ENCODE measurements at regions not wholly inside any gene's neighbourhood (a gene's known extent, or its start where the extent isn't known, plus 50 kb on each side); places are given as distances from the start of the nearest gene placed in this dataset.

- no peak for DNase-seq (ENCODE audit: low spot score)
These were observed 357.0 kb downstream of the FBXO15 start for GRCh38 chr18:73790587-73790986.

DNA sequence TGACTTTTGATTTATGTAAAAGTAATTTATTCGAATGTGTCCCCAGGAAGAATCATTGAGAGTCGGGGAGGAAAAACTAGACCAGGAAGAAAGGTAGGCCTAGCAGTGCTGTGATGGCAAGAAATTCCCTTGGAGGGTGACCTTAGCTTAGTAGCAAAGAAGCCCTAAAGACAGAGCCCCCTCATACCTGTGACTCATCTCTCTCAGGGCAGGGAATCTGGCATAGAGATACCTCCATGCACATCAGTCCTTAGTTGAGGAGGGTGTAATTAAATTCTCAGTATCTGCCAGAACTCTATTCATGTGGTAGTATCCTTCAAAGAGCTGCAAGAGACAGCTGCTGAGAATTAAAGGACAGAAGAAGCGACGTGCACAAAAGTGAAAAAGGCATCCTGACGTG is 360.3 kb downstream of the FBXO15 start:
- DNase-seq (ENCODE audit: low spot score): no peak

DNA sequence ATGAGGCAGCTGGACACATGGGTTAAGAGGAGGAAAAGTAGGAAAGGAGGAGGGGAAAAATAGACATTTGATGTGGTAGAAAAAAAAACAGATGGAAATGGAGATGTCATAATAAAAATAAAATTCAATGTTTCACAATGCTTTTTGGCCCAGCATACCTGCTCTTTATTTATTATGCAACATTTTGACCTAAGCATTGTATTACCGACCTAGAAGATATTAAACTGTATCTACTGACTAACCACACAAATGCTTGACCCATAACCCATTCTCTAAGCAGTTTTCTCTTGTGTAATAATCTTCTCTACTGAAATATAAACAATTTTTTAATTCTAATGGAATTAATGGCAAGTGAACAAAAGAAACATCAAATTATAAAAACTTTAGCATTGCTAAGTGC is 362.3 kb downstream of the FBXO15 start:
- no peak for DNase-seq (ENCODE audit: low spot score)

- DNase-seq (ENCODE audit: low spot score): no peak
These were observed 362.8 kb downstream of the FBXO15 start for GRCh38 chr18:73784853-73785252.

DNA sequence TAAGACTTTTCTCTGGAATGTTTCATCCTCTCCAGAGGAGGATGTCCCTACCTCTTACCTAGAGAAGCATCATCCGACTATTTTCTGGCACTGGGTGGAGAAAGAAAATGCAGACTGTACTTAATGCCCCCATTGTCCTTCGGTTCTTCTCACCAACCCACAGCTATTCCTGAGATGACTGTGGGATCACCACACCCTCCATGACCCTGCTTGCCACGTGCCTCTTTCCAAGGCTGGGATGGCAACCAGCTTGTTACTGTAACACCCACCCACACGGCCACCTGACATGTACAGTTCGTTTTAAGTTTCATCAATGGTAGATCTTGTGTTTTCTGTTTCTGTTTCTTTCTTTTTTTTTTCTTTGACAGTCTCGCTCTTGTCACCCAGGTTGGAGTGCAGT is 365.2 kb downstream of the FBXO15 start:
- DNase-seq (ENCODE audit: low spot score): no peak

DNA sequence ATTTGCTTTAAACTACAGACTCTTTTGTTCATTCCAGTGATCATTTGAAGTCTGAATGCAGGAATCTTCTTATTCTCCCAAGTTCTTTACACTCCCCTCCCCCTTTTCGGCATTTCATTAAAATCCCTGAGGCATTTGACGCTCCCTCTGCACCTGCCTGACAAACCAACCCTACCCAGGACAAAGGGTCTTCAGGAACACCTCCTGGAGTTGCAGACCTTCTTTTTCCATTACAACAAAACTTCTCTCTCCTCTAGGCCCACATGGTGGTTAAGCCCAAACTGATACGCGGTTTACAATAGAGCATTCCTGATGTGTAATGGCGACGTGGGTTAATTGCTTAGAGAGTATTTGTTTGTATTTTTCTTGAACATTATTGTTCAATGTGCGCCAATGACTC is 367.4 kb downstream of the FBXO15 start:
- DNase-seq (ENCODE audit: low spot score): no peak

DNA sequence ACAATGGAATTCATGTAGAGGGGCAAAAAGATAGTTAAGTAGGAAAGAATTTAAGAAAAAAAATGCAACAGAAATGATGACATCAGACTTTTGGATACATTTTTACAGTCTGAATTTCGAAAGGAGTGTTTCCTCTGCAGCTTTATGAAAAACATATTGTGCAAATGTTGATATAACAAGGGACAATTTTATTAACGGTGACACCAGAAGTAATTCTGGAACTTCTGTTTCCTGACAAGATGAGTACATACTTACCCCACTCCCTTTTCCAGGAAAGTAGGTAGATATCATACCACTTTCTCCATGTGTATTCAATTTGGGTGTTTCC is 369.6 kb downstream of the FBXO15 start:
- DNase-seq (ENCODE audit: low spot score): no peak

DNA sequence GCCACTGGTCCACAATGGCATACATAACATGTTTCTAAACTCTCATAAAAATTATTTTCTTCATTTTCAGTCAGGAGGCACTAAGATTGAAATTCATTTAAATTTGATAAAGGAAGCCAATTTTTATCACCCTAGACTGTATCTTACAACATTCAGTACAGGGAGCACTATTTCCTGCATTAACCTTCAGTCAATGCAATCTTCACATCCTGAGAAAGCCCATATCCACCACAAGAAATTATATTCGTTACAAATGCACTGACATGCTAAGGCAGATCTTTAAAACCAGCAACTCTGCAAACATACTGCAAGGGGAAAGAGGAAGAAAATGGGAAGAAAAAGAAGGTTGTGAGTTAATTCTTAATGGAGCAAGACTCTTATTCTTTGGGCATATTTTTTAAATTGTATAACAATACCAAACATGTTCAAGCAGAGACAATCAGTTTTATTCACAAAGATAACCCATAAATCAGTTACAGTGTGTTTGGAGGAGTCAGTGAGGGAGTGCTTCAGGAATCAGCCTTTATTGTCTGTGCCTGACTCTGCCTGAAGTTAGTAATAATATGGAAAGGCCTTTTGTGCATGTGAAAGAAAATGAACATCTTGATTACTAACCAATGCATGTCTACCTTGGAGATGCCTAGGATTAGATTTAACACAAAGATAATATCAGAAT is 370.1 kb downstream of the FBXO15 start:
- no peak for DNase-seq (ENCODE audit: low spot score)

DNA sequence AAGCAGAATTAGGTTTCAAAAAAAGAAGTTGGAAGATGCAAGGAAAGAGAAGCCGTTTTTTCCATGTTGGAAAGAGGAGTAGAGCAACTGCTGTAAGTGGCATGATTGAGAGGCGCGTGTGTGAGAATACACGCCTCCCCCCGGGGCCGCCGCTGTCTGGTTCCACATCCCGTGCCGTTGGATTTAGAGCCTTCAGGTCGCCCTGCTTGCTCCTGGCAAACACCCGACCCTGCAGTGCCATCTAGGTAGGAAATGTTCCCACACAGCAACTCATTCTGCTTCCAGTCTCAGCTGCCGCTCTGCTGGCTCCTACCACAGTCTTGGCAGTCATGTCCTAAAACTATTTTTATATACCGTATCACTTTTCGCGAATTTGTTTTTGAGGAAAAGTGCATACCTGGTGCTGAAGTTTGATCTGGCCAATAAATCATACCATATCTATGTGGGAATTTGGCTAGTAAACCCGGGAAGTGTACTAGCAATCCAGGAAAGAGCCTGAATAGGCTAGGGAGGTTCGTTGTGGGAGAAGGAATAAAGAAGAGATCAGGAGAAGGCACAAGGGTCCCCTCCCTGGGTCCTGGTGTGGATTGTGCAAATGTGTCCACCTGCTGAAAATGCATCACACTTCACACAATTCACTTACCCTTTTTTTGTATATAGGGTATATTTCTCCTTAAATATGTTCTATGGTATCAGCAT is 372.7 kb downstream of the FBXO15 start:
- DNase-seq (ENCODE audit: low spot score): no peak

DNA sequence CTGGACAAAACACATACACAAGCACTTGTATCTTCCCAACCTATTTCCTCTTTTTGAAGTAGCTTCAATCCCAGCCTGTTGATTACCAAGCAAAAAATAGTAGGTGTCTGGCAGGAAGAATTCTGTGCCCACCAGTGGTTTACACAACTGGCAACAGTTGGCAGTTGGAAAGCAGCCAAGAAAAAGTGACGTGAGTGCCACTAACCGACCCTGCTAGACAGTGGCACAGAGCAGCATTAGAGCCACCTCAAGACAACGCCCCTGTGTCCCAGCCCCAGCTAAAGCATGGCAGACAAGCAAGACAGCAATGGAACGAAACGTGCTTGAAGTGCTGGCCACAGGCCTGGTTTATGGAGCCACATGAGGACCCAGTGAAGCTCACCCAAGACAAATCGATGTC is 379.6 kb downstream of the FBXO15 start:
- DNase-seq (ENCODE audit: low spot score): no peak

DNA sequence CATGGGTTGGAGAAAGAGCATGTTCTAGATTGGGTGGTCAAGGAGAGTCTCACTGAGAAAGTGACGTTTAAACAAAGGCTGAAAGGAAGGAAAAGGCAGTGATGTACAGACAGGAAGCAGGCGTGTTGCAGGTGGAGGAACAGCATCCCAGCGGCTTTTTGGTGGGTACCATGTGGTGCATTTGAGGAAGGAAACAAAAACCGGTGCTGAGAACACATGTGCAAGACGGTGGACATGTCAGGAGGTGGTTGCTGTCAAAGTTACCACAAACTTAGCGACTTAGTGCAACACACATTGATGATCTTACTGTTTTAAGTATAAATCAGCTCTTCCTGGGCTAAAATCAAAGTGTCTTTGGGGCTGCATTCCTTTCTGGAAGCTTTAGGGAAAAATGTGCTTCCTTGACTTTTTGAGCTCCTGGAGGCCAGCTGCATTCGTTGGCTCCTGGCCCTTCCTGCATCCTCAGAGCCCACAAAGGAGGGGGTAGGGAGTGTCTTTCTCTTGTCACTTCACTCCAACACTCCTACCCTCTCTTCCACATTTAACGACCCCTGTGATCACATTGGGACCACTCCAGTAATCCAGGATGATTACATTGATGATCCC is 380.6 kb downstream of the FBXO15 start:
- DNase-seq (ENCODE audit: low spot score): no peak

GRCh38 chr18:73758446-73758845 is 389.2 kb downstream of the FBXO15 start:
- no peak for DNase-seq (ENCODE audit: low spot score)

- DNase-seq (ENCODE audit: low spot score): no peak
These were observed 391.2 kb downstream of the FBXO15 start for GRCh38 chr18:73756256-73757091.

DNA sequence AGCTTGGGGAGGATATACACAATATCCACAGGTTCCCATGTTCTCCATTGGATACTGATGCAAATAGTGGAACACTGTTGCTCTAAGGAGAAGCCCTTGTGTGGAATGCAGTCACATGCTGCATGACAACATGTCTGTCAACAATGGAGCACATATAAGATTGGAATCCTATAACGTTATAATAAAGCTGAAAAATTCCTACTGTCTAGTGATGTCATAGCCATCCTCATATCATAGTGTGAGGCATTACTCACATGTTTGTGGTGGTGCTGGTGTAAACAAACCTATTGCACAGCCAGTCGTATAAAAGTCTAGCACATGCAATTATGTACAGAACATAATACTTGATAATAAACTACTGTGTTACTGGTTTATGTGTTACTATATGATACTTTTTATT is 394.7 kb downstream of the FBXO15 start:
- DNase-seq (ENCODE audit: low spot score): no peak

GRCh38 chr18:73752546-73752945 is 395.1 kb downstream of the FBXO15 start:
- DNase-seq (ENCODE audit: low spot score): no peak

DNA sequence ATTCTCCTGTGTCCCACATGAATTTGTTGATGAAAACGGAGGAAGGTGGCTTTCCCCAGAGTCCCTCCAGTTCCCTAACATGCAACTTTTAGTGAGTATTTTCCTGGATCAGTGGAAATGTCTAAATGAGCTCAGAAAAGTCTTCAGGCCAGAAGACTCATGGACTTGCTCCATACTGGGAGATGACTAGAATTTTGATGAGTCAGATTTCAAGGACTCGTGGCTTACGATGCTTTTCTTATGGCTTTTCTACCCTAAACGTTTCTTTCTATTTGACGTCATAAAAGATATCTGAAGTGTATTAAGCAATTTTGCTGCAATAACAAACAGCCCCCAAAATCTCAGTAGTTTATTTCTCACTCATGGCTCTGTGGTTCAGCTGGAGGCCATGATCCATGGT is 397.6 kb downstream of the FBXO15 start:
- DNase-seq (ENCODE audit: low spot score): no peak

- DNase-seq (ENCODE audit: low spot score): no peak
These were observed 398.3 kb downstream of the FBXO15 start for GRCh38 chr18:73749304-73749703.

DNA sequence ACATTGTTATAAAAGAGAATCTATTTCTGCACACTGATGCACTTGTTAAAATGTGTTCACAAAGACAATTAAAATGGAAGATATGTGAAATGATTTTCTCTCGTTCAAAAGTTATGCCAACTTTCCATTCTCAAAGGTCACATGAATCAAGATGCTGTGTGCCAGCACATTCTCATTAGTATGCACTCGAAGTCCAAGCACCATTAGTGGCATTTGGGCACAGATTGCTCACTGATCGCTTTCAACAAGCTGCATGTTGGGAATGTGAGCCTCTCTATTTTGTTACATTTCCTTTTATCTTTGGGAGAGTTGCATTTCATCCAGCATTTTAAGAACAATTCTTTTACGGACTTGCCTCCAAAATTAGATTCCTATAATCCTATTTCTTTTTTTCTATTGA is 398.9 kb downstream of the FBXO15 start:
- DNase-seq (ENCODE audit: low spot score): no peak

DNA sequence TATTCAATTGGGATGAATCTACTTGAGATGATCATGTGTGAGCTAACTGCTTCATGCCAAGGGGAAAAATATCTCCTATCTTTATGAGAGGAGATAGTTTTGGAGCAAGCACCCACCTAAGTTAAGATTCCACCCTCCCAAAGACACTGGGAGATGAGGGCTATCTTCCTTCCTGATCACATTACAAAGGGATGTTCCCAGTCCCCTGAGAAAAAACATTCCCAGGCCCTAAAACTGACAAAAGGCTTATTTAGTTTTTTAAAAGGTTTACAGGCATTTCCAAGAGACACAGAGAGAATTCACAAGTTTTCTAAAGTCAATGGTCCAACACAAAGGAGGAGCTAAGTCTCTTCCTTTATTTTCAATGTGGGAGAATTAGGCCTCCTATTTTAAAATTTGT is 401.5 kb downstream of the FBXO15 start:
- DNase-seq (ENCODE audit: low spot score): no peak

DNA sequence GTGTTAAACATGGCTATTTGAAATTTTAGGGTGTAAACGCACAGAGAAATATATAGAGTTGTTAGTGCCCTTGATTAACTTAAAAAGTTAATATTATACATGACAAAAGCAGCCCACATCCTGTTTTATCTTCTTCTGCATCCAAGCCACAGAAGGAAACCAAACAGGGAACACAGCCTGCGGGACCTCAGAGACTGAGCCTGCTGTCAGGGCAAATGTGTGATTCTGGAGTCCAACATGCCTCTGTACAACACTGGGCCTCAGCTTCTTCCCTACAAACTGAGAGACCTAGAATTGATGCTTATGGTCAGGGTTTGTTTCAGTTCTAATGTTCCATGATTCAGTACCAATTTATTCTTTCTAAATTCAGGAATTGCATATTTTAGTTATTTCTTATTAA is 404.7 kb downstream of the FBXO15 start:
- no peak for DNase-seq (ENCODE audit: low spot score)

DNA sequence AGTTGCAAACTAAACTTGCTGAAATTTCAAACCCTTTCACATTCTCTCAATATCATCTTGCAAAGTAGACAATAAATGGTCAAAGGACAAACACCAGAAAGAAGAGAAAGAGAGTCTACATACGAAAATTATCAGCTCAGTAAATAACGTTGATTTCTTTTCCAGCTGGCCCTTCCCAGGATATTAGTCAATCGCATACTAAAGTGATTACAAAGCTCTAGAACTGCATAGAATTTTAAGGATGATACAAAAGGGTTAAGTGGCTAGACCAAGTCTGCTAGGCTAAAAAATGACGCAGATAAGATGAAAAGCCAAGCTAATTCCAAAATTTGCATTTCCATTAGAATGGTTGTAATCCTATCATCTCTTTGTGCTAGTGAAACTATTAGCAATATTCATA is 405.7 kb downstream of the FBXO15 start:
- no peak for DNase-seq (ENCODE audit: low spot score)

- DNase-seq (ENCODE audit: low spot score): no peak
These were observed 408.5 kb downstream of the FBXO15 start for GRCh38 chr18:73739098-73739497.

DNA sequence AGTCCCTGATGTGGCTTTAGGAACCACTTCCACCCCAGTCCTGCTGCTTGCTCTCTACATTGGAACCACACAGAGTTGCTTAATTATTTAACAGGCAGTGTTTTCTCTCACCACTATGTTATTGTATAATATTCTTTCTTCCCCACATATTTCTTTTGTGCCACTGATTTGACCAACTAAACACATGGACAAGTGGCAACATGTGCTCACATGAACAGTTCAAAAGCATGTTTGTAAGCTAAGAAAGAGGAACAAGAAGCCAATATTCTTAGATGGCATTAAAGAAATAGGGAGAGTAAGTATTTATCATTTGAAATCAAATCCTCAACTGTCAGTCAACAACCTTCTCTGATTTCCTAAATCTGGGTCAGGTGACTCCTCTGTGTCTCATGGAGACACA is 409.6 kb downstream of the FBXO15 start:
- DNase-seq (ENCODE audit: low spot score): no peak

Data from CD4-positive, alpha-beta T cell treated with Interleukin-15 for 4 hours (primary cell).